Esophagus muscularis mucosa (tissue), 4 donors: ENCODE measurements at regions not wholly inside any gene's neighbourhood (a gene's known extent, or its start where the extent isn't known, plus 50 kb on each side); places are given as distances from the start of the nearest gene placed in this dataset.
A peak's percentile ranks its signal among the peaks of the same experiment; 100 is the strongest.
"Not testable (repeated sequence)": the region's sequence is repeated elsewhere in the genome, so short reads cannot be mapped to it uniquely, and the experiment has no call there.

ENCODE experiments used
- DNase-seq: peaks from one replicate; pipeline ENCODE4 v3.0.0-alpha.2; 2017; ENCODE audit errors: extremely low spot score
- H3K27ac ChIP-seq, 4 donors: fragments of 200-600 bp; sonication (generic); replicated peaks in 1 of 4; 1 replicate in 3 of 4; 2 replicates in 1 of 4; pipeline ENCODE4 v1.5.1; 2016 to 2019; ENCODE audit warnings: mild to moderate bottlenecking in 1 of 4
- H3K27me3 ChIP-seq, 4 donors: fragments of 200-600 bp; sonication (generic); one replicate each; pipeline versions ENCODE4 v1.5.1 to v1.6.0; 2016 to 2019
- H3K36me3 ChIP-seq, 4 donors: fragments of 200-600 bp; sonication (generic); one replicate each; pipeline ENCODE4 v1.5.1; 2016 to 2019
- H3K4me1 ChIP-seq, 4 donors: fragments of 200-600 bp; sonication (generic); one replicate each; pipeline ENCODE4 v1.5.1; 2016 to 2019
- H3K4me3 ChIP-seq, 4 donors: fragments of 200-600 bp; sonication (generic); 1 replicate in 2 of 4; 2 replicates in 2 of 4; pipeline ENCODE4 v1.5.1; 2016 to 2019; ENCODE audit warnings: mild to moderate bottlenecking in 4 of 4, moderate library complexity in 1 of 4
- H3K9me3 ChIP-seq, 4 donors: fragments of 200-600 bp; sonication (generic); 1 replicate in 3 of 4; 2 replicates in 1 of 4; pipeline ENCODE4 v1.5.1; 2016 to 2019
- EP300 ChIP-seq: sonication (generic); formaldehyde crosslinking; IDR thresholded peaks from one replicate; pipeline ENCODE4 v1.6.1; 2017; ENCODE audit warnings: antibody characterized with exemption
- POLR2A ChIP-seq: fragments of 450-650 bp; IDR thresholded peaks from one replicate; pipeline ENCODE4 v1.6.1; 2017; ENCODE audit warnings: antibody characterized with exemption, moderate library complexity, mild to moderate bottlenecking, low read depth
- POLR2AphosphoS5 ChIP-seq, 2 donors: sonication (generic); formaldehyde crosslinking; IDR thresholded peaks; one replicate each; pipeline ENCODE4 v1.6.1; 2017; ENCODE audit warnings: antibody characterized with exemption in 2 of 2
- whole genome bisulfite sequencing: methylation state at CpG from one replicate; pipeline ENCODE4 v1.1.5; 2018; 5-methylcytosine and 5-hydroxymethylcytosine counted together
- intact Hi-C: fragments of 100-400 bp; cut with DNase I; formaldehyde crosslinking; loops from one replicate; pipeline ENCODE4 v1.15.1; 2023
- TF ChIP-seq, protein P1 (sequence below), 3 experiments: fragments of 200-600 bp in 2 of 3; fragments of 450-650 bp in 1 of 3; sonication (generic) in 2 of 3; IDR thresholded peaks; one replicate each; pipeline ENCODE4 v1.5.1; 2017 to 2019; ENCODE audit warnings: antibody characterized with exemption in 3 of 3, mild to moderate bottlenecking in 2 of 3, moderate library complexity in 1 of 3

GRCh38 chr11:50187220-50187619 is 154.5 kb downstream of the OR4C45 start:
- H3K4me1 ChIP-seq = no peaks in the 10 kb centered on the region

DNA sequence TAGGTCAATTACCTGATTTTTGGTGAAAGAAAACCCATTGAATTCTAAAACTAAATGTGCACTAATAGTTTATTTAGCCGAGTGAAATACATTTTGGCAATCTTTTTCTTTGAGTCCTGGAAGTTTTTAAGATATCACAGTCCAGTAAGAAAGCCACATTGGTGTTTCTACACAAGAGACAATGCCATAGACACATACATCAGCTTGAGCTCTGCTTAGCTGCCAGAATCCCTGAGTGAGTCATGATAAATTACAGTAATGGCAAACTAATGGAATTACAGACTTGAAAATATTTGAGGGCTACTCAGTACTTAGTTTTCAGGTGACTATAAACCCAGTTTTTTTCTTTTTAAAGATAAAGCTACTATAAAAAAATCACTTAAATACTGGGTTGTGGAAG is 155.4 kb downstream of the OR4C45 start:
- peaks cover 0 to 8% (median 0%) of the 10 kb centered on the region in 4 donors for H3K9me3 ChIP-seq
- no peak for DNase-seq
- no peak overlapping the region for H3K27ac ChIP-seq
- H3K4me3 ChIP-seq = no peak overlapping the region
- H3K36me3 ChIP-seq = no peaks in the 10 kb centered on the region
- intact Hi-C loops = no loop called here
- no peaks in the 10 kb centered on the region for H3K27me3 ChIP-seq
- TF ChIP-seq POLR2A = no peak
- no peak for TF ChIP-seq POLR2AphosphoS5 (IDR thresholded peaks at IDR 0.05)
- no peak for TF ChIP-seq EP300
- TF ChIP-seq, protein P1, sequence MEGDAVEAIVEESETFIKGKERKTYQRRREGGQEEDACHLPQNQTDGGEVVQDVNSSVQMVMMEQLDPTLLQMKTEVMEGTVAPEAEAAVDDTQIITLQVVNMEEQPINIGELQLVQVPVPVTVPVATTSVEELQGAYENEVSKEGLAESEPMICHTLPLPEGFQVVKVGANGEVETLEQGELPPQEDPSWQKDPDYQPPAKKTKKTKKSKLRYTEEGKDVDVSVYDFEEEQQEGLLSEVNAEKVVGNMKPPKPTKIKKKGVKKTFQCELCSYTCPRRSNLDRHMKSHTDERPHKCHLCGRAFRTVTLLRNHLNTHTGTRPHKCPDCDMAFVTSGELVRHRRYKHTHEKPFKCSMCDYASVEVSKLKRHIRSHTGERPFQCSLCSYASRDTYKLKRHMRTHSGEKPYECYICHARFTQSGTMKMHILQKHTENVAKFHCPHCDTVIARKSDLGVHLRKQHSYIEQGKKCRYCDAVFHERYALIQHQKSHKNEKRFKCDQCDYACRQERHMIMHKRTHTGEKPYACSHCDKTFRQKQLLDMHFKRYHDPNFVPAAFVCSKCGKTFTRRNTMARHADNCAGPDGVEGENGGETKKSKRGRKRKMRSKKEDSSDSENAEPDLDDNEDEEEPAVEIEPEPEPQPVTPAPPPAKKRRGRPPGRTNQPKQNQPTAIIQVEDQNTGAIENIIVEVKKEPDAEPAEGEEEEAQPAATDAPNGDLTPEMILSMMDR (IDR thresholded peaks at IDR 0.05) = no peak
- WGBS = 32% methylated on average over 1 of the region's 1 CpG
- H3K4me1 ChIP-seq = no peaks in the 10 kb centered on the region

More at GRCh38 chr11:50187220-50187619, 154.5 kb downstream of the OR4C45 start:
- Histone ChIP-seq H3K9me3 (peaks cover 0 to 9% (median 0%) of the 10 kb centered on the region in 4 donors), H3K27me3 (no peaks in the 10 kb centered on the region), H3K36me3 (no peaks in the 10 kb centered on the region), H3K4me3 (no peak overlapping the region), H3K27ac (no peak overlapping the region)
- TF ChIP-seq, protein P1 (IDR thresholded peaks at IDR 0.05) = no peak
- TF ChIP-seq POLR2AphosphoS5 (IDR thresholded peaks at IDR 0.05) = peak in 1 of 2 donors; percentile 35
- WGBS = 9% methylated on average over 1 of the region's 1 CpG
- intact Hi-C loops = no loop called here
- DNase-seq = no peak

DNA sequence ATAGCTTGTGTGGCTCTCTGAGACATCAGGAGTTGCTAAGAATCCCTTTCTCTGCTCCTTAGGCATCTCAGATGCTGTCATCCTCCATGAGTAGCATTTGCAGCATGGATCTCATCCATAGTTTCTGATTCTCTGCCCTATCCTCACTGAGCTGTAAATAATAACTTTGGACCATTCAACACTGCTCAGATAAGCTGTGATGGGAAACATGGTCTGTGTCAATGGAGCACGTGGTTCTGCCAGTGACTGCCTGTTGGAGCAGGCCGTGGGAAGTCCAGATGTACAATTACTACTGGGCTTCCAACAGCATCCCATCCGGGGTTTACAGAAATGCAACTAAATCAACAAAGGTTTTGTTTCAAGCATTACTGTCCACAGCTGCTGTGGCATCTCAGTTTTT is 160.1 kb downstream of the OR4C45 start:
- Histone ChIP-seq H3K27me3 (no peaks in the 10 kb centered on the region), H3K4me1 (no peaks in the 10 kb centered on the region), H3K4me3 (no peak overlapping the region), H3K36me3 (no peaks in the 10 kb centered on the region), H3K27ac (no peak overlapping the region), H3K9me3 (peaks cover 0 to 11% (median 0%) of the 10 kb centered on the region in 4 donors)
- DNase-seq = no peak
- WGBS = 52% methylated on average over 3 of the region's 3 CpGs
- intact Hi-C loops = no loop called here
- TF ChIP-seq, protein P1 (IDR thresholded peaks at IDR 0.05) = no peak
- no peak for TF ChIP-seq POLR2AphosphoS5 (IDR thresholded peaks at IDR 0.05)

- TF ChIP-seq, protein P1 (IDR thresholded peaks at IDR 0.05) = no peak
- no peak for TF ChIP-seq POLR2AphosphoS5 (IDR thresholded peaks at IDR 0.05)
- no peak for TF ChIP-seq EP300
- no peak for TF ChIP-seq POLR2A
- H3K4me3 ChIP-seq = no peak overlapping the region
- no peak overlapping the region for H3K27ac ChIP-seq
- intact Hi-C loops = no loop called here
- no peaks in the 10 kb centered on the region for H3K4me1 ChIP-seq
- DNase-seq = peak; percentile 55
- H3K27me3 ChIP-seq = no peaks in the 10 kb centered on the region
- 62% methylated on average over 6 of the region's 6 CpGs for WGBS
- no peaks in the 10 kb centered on the region for H3K36me3 ChIP-seq
- H3K9me3 ChIP-seq = peaks cover 0 to 6% (median 2%) of the 10 kb centered on the region in 4 donors
These were observed 181.7 kb downstream of the OR4C45 start for GRCh38 chr11:50214376-50214775.

- 82% methylated on average over 5 of the region's 5 CpGs for WGBS
- intact Hi-C loops = no loop called here
- Histone ChIP-seq H3K27me3 (peaks cover 0 to 8% (median 0%) of the 10 kb centered on the region in 4 donors), H3K4me1 (no peaks in the 10 kb centered on the region), H3K27ac (no peak overlapping the region), H3K36me3 (no peaks in the 10 kb centered on the region), H3K4me3 (no peak overlapping the region), H3K9me3 (peaks cover 0 to 6% (median 0%) of the 10 kb centered on the region in 4 donors)
- DNase-seq = no peak
- TF ChIP-seq EP300 (no peak), POLR2A (no peak)
- TF ChIP-seq, protein P1 (IDR thresholded peaks at IDR 0.05) = no peak
These were observed 188.0 kb downstream of the OR4C45 start for GRCh38 chr11:50220651-50221050.

DNA sequence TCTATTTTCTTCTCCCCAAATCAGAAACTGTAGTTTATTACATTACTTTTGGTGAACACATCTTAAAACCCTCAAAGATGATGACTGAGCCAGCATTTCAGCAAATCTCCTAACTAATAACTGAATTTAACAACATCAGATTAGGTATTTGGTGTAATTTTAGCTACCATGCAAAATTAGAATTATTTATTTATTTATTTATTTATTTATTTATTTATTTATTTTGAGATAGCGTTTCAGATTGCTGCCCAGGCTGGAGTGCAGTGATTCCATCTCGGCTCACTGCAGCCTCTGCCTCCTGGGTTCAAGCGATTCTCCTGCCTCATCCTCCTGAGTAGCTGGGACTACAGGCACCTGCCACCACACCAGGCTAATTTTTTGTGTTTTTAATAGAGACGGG is 205.7 kb downstream of the OR4C45 start:
- H3K4me1 ChIP-seq, H3K36me3 ChIP-seq, H3K4me3 ChIP-seq, H3K27me3 ChIP-seq, H3K27ac ChIP-seq, DNase-seq, intact Hi-C loops, H3K9me3 ChIP-seq: not testable (repeated sequence)
- 72% methylated on average over 4 of the region's 4 CpGs for WGBS
